K562 (cell line): ENCODE measurements at regions not wholly inside any gene's neighbourhood (a gene's known extent, or its start where the extent isn't known, plus 50 kb on each side); places are given as distances from the start of the nearest gene placed in this dataset.

Experiments
- ATAC-seq: fragments of 200-7000 bp; cut with Tn5 transposase; 3 replicates; pipeline ENCODE4 v1.9.1; 2020; ENCODE audit warnings: moderate library complexity
- BruUV-seq: library from RNA; stranded (reverse); fragments of 400-500 nt; replicated peaks from 2 replicates; lab custom pipeline; 2021; lab: Mats Ljungman, UMichigan
- CTCF ChIA-PET: fragments of 300-600 bp; formaldehyde crosslinking; extraction: SDS; loops from one replicate; lab custom pipeline; 2021; ENCODE audit warnings: low intra/inter-chr PET ratio; lab: Yijun Ruan, JAX
- POLR2A ChIA-PET: fragments of 300-600, 350-650 bp; sonication (Branson Sonifier 250); formaldehyde crosslinking; extraction: SDS; loops from one replicate; lab custom pipeline; 2021; ENCODE audit warnings: antibody characterized with exemption, inconsistent platforms; lab: Yijun Ruan, JAX
- DNase-seq, 4 experiments: peaks; one replicate each; pipeline versions ENCODE4 v3.0.0 to v3.0.0-alpha.2; 2011 to 2018; ENCODE audit warnings: low spot score in 3 of 4, mixed read lengths in 3 of 4; ENCODE audit errors: extremely low read depth in 1 of 4
- FAIRE-seq: peaks from 2 replicates; lab custom pipeline; 2011; peaks lifted over from hg19 to GRCh38; lab: Jason Lieb, UNC
- H2AFZ ChIP-seq: 2 replicates; pipeline ENCODE4 v1.6.0; 2011; ENCODE audit warnings: low read depth, low read length, control low read depth, inconsistent platforms
- H3K27ac ChIP-seq: fragments of 200-600 bp; 3 replicates; pipeline ENCODE4 v1.8.0; 2011; ENCODE audit warnings: low read depth, mild to moderate bottlenecking, control low read depth, inconsistent platforms, low read length, moderate library complexity, mixed read lengths; ENCODE audit errors: extremely low read depth
- H3K27me3 ChIP-seq, 2 experiments: fragments of 300-600 bp in 1 of 2; 2 replicates in 1 of 2; 3 replicates in 1 of 2; pipeline versions ENCODE4 v1.6.0 to v1.8.0; 2011; ENCODE audit warnings: inconsistent platforms in 2 of 2, low read length in 2 of 2, mild to moderate bottlenecking in 1 of 2, mixed read lengths in 1 of 2, moderate library complexity in 1 of 2; ENCODE audit not compliant: control insufficient read depth in 2 of 2, insufficient read depth in 2 of 2
- H3K36me3 ChIP-seq: fragments of 300-600 bp; 3 replicates; pipeline ENCODE4 v1.8.0; 2011; ENCODE audit warnings: mild to moderate bottlenecking, low read length, inconsistent platforms; ENCODE audit not compliant: control insufficient read depth, insufficient read depth
- H3K4me1 ChIP-seq, 2 experiments: fragments of 200-600 bp in 1 of 2; replicated peaks in 1 of 2; 2 replicates in 1 of 2; 3 replicates in 1 of 2; pipeline versions ENCODE4 v1.5.1 to v1.8.0; 2011; ENCODE audit warnings: inconsistent platforms in 2 of 2, low read length in 2 of 2, mild to moderate bottlenecking in 1 of 2, mixed read lengths in 1 of 2, moderate library complexity in 1 of 2; ENCODE audit not compliant: control insufficient read depth in 2 of 2, insufficient read depth in 2 of 2
- H3K4me2 ChIP-seq: 2 replicates; pipeline ENCODE4 v1.6.1; 2011; ENCODE audit warnings: low read length, control low read depth, inconsistent platforms, mixed read lengths; ENCODE audit not compliant: insufficient read depth
- H3K4me3 ChIP-seq: fragments of 200-600 bp; sonication (generic), shearing (Covaris generic); 2 replicates; pipeline ENCODE4 v1.5.1; 2016; ENCODE audit warnings: control low read depth, inconsistent platforms
- H3K79me2 ChIP-seq: fragments of 200-600 bp; 3 replicates; pipeline ENCODE4 v1.8.0; 2011; ENCODE audit warnings: low read length, inconsistent platforms; ENCODE audit not compliant: control insufficient read depth, insufficient read depth
- H3K9ac ChIP-seq, 2 experiments: 2 replicates each; pipeline versions ENCODE4 v1.6.0 to v1.6.1; 2011; ENCODE audit warnings: low read depth in 2 of 2, low read length in 2 of 2, control low read depth in 1 of 2, inconsistent platforms in 1 of 2, mild to moderate bottlenecking in 1 of 2, mixed read lengths in 1 of 2; ENCODE audit not compliant: insufficient read depth in 1 of 2
- H3K9me1 ChIP-seq: one replicate; pipeline ENCODE4 v1.6.0; 2011; ENCODE audit warnings: inconsistent platforms, mild to moderate bottlenecking, low read length, moderate library complexity; ENCODE audit not compliant: control insufficient read depth, insufficient read depth
- H3K9me3 ChIP-seq: replicated peaks from 2 replicates; pipeline ENCODE4 v1.5.1; 2011; ENCODE audit warnings: low read depth, low read length, inconsistent platforms; ENCODE audit not compliant: control insufficient read depth, insufficient read depth
- H4K20me1 ChIP-seq: replicated peaks from 2 replicates; pipeline ENCODE4 v1.6.1; 2011; ENCODE audit warnings: low read length, inconsistent platforms, mixed read lengths; ENCODE audit not compliant: control insufficient read depth, insufficient read depth
- CBFA2T3 ChIP-seq: fragments of 450-650 bp; IDR thresholded peaks from 2 replicates; pipeline ENCODE4 v1.6.1; 2017
- ELF2 ChIP-seq: fragments of 250-450 bp; sonication (Bioruptor Pico); IDR thresholded peaks from 2 replicates; pipeline ENCODE4 v1.5.0; 2021; ENCODE audit warnings: mild to moderate bottlenecking
- EWSR1 ChIP-seq: fragments of 450-650 bp; IDR thresholded peaks from 2 replicates; pipeline ENCODE4 v1.6.1; 2018; ENCODE audit warnings: borderline replicate concordance, mild to moderate bottlenecking, low read depth, moderate library complexity; ENCODE audit not compliant: partially characterized antibody
- GABPB1 ChIP-seq: sonication (generic); formaldehyde crosslinking; IDR thresholded peaks from 2 replicates; pipeline ENCODE4 v1.8.0; 2022; ENCODE audit warnings: mild to moderate bottlenecking, missing genetic modification reagents
- MED1 ChIP-seq: sonication (generic); formaldehyde crosslinking; IDR thresholded peaks from 2 replicates; pipeline ENCODE4 v1.8.1; 2023; ENCODE audit warnings: missing genetic modification reagents, borderline replicate concordance
- MYNN ChIP-seq, 2 experiments: sonication (generic); formaldehyde crosslinking in 1 of 2; IDR thresholded peaks; 2 replicates each; pipeline versions ENCODE4 v1.5.0 to v1.6.1; 2016 to 2020; ENCODE audit warnings: antibody characterized with exemption in 1 of 2, missing genetic modification reagents in 1 of 2
- NELFE ChIP-seq: IDR thresholded peaks from 2 replicates; pipeline ENCODE4 v1.6.1; 2011; ENCODE audit warnings: mild to moderate bottlenecking; ENCODE audit not compliant: insufficient read depth, insufficient read length
- NR2F6 ChIP-seq: fragments of 450-650 bp; formaldehyde crosslinking; IDR thresholded peaks from 2 replicates; pipeline ENCODE4 v1.4.0; 2020; ENCODE audit warnings: mild to moderate bottlenecking
- PCBP2 ChIP-seq: fragments of 200-400 bp; formaldehyde crosslinking; IDR thresholded peaks from 2 replicates; pipeline ENCODE4 v1.6.1; 2018; ENCODE audit warnings: low read length, low read depth, mild to moderate bottlenecking, moderate library complexity; ENCODE audit not compliant: poor library complexity, severe bottlenecking
- PHB2 ChIP-seq: fragments of 450-650 bp; IDR thresholded peaks from 2 replicates; pipeline ENCODE4 v1.6.1; 2017; ENCODE audit warnings: low read depth
- PHTF2 ChIP-seq: fragments of 250-450 bp; sonication (Bioruptor Pico); IDR thresholded peaks from 2 replicates; pipeline ENCODE4 v1.5.0; 2021; ENCODE audit warnings: mild to moderate bottlenecking
- PPARD ChIP-seq: fragments of 250-450 bp; sonication (Bioruptor Pico); IDR thresholded peaks from 2 replicates; pipeline ENCODE4 v1.8.0; 2022; ENCODE audit warnings: inconsistent platforms, mild to moderate bottlenecking, moderate library complexity
- SNIP1 ChIP-seq: fragments of 450-650 bp; IDR thresholded peaks from 2 replicates; pipeline ENCODE4 v1.7.1; 2017; ENCODE audit warnings: low read depth, mild to moderate bottlenecking
- SP2 ChIP-seq: IDR thresholded peaks from 2 replicates; pipeline ENCODE4 v1.6.1; 2011; ENCODE audit warnings: mild to moderate bottlenecking, low read depth, low read length, moderate library complexity; ENCODE audit not compliant: poor library complexity, severe bottlenecking; ENCODE audit errors: extremely low read depth
- ZNF232 ChIP-seq: sonication (generic); formaldehyde crosslinking; IDR thresholded peaks from 2 replicates; pipeline ENCODE4 v1.8.0; 2022; ENCODE audit warnings: mild to moderate bottlenecking, missing genetic modification reagents
- ZSCAN32 ChIP-seq: fragments of 450-650 bp; formaldehyde crosslinking; IDR thresholded peaks from 2 replicates; pipeline ENCODE4 v1.4.0; 2020; ENCODE audit warnings: mild to moderate bottlenecking, moderate library complexity
- WGBS: fragments of 100-300 bp; shearing (Covaris generic); methylation state at CpG from one replicate; pipeline ENCODE4 v1.1.6; 2016; ENCODE audit warnings: low coverage, mixed read lengths; ENCODE audit not compliant: insufficient coverage; ENCODE audit errors: missing lambda C conversion rate; 5-methylcytosine and 5-hydroxymethylcytosine counted together
- in situ Hi-C: fragments of 300-500 bp; cut with MboI; formaldehyde crosslinking; loops from 4 replicates; pipeline ENCODE4 v1.15.0; 2018; ENCODE audit warnings: inconsistent platforms, mixed read lengths
- intact Hi-C: fragments of 100-400 bp; cut with micrococcal nuclease; formaldehyde crosslinking; loops from 2 replicates; pipeline ENCODE4 v1.14.2; 2022
- TF ChIP-seq, protein P1 (sequence below): fragments of 250-450 bp; sonication (Bioruptor Pico); IDR thresholded peaks from 2 replicates; pipeline ENCODE4 v1.5.0; 2020; ENCODE audit warnings: mild to moderate bottlenecking, borderline replicate concordance
- TF ChIP-seq, protein P2 (sequence below), 2 experiments: fragments of 450-650 bp in 1 of 2; IDR thresholded peaks; 2 replicates each; pipeline ENCODE4 v1.6.1; 2011 to 2017; ENCODE audit warnings: low read depth in 2 of 2, antibody characterized with exemption in 1 of 2, borderline replicate concordance in 1 of 2, low read length in 1 of 2, mild to moderate bottlenecking in 1 of 2, mixed read lengths in 1 of 2; ENCODE audit not compliant: control insufficient read depth in 1 of 2
- TF ChIP-seq, protein P3 (sequence below): sonication (generic); formaldehyde crosslinking; IDR thresholded peaks from 2 replicates; pipeline ENCODE4 v1.5.0; 2020; ENCODE audit warnings: missing genetic modification reagents

GRCh38 chr4:123848606-123849005, 452.0 kb downstream of the SPRY1 start:
- Histone ChIP-seq H3K9ac (no peak overlapping the region), H3K4me3 (no peak overlapping the region), H4K20me1 (no peaks in the 10 kb centered on the region), H3K27ac (no peak overlapping the region), H3K9me1 (no peaks in the 10 kb centered on the region), H2AFZ (no peak overlapping the region), H3K4me1 (no peaks in the 10 kb centered on the region), H3K9me3 (no peaks in the 10 kb centered on the region), H3K4me2 (no peak overlapping the region), H3K79me2 (no peaks in the 10 kb centered on the region), H3K36me3 (no peaks in the 10 kb centered on the region), H3K27me3 (no peaks in the 10 kb centered on the region)
- intact Hi-C loops (no loop called here), in situ Hi-C loops (no loop called here)
- 0% methylated on average over 1 of the region's 1 CpG for WGBS
- ATAC-seq (no peak), DNase-seq (no peak), FAIRE-seq (no peak)
- no peak for TF ChIP-seq EWSR1
- TF ChIP-seq MED1 (CRISPR knock-in tag), result no peak
- no peak for TF ChIP-seq CBFA2T3
- no peak for TF ChIP-seq MYNN (IDR thresholded peaks at IDR 0.05)
- no peak for TF ChIP-seq MYNN (CRISPR knock-in tag; IDR thresholded peaks at IDR 0.05)
- TF ChIP-seq ZNF232 (CRISPR knock-in tag), result no peak
- TF ChIP-seq, protein P1, sequence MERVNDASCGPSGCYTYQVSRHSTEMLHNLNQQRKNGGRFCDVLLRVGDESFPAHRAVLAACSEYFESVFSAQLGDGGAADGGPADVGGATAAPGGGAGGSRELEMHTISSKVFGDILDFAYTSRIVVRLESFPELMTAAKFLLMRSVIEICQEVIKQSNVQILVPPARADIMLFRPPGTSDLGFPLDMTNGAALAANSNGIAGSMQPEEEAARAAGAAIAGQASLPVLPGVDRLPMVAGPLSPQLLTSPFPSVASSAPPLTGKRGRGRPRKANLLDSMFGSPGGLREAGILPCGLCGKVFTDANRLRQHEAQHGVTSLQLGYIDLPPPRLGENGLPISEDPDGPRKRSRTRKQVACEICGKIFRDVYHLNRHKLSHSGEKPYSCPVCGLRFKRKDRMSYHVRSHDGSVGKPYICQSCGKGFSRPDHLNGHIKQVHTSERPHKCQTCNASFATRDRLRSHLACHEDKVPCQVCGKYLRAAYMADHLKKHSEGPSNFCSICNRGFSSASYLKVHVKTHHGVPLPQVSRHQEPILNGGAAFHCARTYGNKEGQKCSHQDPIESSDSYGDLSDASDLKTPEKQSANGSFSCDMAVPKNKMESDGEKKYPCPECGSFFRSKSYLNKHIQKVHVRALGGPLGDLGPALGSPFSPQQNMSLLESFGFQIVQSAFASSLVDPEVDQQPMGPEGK (CRISPR knock-in tag), result no peak
- TF ChIP-seq, protein P2, sequence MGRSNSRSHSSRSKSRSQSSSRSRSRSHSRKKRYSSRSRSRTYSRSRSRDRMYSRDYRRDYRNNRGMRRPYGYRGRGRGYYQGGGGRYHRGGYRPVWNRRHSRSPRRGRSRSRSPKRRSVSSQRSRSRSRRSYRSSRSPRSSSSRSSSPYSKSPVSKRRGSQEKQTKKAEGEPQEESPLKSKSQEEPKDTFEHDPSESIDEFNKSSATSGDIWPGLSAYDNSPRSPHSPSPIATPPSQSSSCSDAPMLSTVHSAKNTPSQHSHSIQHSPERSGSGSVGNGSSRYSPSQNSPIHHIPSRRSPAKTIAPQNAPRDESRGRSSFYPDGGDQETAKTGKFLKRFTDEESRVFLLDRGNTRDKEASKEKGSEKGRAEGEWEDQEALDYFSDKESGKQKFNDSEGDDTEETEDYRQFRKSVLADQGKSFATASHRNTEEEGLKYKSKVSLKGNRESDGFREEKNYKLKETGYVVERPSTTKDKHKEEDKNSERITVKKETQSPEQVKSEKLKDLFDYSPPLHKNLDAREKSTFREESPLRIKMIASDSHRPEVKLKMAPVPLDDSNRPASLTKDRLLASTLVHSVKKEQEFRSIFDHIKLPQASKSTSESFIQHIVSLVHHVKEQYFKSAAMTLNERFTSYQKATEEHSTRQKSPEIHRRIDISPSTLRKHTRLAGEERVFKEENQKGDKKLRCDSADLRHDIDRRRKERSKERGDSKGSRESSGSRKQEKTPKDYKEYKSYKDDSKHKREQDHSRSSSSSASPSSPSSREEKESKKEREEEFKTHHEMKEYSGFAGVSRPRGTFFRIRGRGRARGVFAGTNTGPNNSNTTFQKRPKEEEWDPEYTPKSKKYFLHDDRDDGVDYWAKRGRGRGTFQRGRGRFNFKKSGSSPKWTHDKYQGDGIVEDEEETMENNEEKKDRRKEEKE (IDR thresholded peaks at IDR 0.05; ENCODE audit: borderline replicate concordance in 1 of 2, control insufficient read depth in 1 of 2, low read depth in 2 of 2, low read length in 1 of 2), result no peak
- no peak for TF ChIP-seq ELF2 (CRISPR knock-in tag)
- TF ChIP-seq, protein P3, sequence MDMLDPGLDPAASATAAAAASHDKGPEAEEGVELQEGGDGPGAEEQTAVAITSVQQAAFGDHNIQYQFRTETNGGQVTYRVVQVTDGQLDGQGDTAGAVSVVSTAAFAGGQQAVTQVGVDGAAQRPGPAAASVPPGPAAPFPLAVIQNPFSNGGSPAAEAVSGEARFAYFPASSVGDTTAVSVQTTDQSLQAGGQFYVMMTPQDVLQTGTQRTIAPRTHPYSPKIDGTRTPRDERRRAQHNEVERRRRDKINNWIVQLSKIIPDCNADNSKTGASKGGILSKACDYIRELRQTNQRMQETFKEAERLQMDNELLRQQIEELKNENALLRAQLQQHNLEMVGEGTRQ (CRISPR knock-in tag), result no peak
- no peak for TF ChIP-seq GABPB1
- no peak for TF ChIP-seq PCBP2
- TF ChIP-seq NELFE, result no peak
- TF ChIP-seq PHB2, result no peak
- TF ChIP-seq SNIP1, result no peak
- TF ChIP-seq PHTF2, result no peak
- no peak for TF ChIP-seq ZSCAN32 (CRISPR knock-in tag)
- no peak for TF ChIP-seq PPARD
- TF ChIP-seq NR2F6 (CRISPR knock-in tag), result no peak
- no peak for TF ChIP-seq SP2
- POLR2A ChIA-PET, result no interaction called here
- CTCF ChIA-PET, result no interaction called here
- no TSS peak for BruUV-seq
